HCT116 (cell line): ENCODE measurements at regions not wholly inside any gene's neighbourhood (a gene's known extent, or its start where the extent isn't known, plus 50 kb on each side); places are given as distances from the start of the nearest gene placed in this dataset.

Experiments used
- ATAC-seq: fragments of 200-7000 bp; cut with Tn5 transposase; 2 replicates; pipeline ENCODE4 v1.9.1; 2020; ENCODE audit warnings: mild to moderate bottlenecking, moderate library complexity
- BruUV-seq: library from RNA; stranded (reverse); fragments of 400-500 nt; replicated peaks from 2 replicates; lab custom pipeline; 2021; lab: Mats Ljungman, UMichigan
- CTCF ChIA-PET: fragments of 300-600 bp; sonication (Branson Sonifier 250); formaldehyde crosslinking; loops from one replicate; lab custom pipeline; 2021; ENCODE audit warnings: antibody characterized with exemption; lab: Charles Lee
- POLR2A ChIA-PET: fragments of 300-600, 350-600 bp; sonication (Branson Sonifier 250); formaldehyde crosslinking; loops from one replicate; lab custom pipeline; 2021; ENCODE audit warnings: antibody characterized with exemption; lab: Charles Lee
- RAD21 ChIA-PET, 2 experiments: fragments of 300-600 bp; sonication (Branson Sonifier 250); formaldehyde crosslinking; loops; one replicate each; lab custom pipeline; 2023; ENCODE audit warnings: low total read pairs in 2 of 2; ENCODE audit not compliant: uncharacterized antibody in 2 of 2, unreplicated experiment in 2 of 2, low non-redundant PET in 1 of 2; lab: Charles Lee
- DNase-seq: peaks from one replicate; pipeline ENCODE4 v3.0.0-alpha.2; 2010; ENCODE audit warnings: low read depth, low spot score
- H2AFZ ChIP-seq: fragments of 200-600 bp; shearing (Covaris generic), sonication (generic); 2 replicates; pipeline ENCODE4 v1.6.1; 2017; ENCODE audit warnings: low read depth, mixed run types, mixed read lengths, antibody characterized with exemption, low read length; ENCODE audit not compliant: poor library complexity, severe bottlenecking
- H3K27ac ChIP-seq: 2 replicates; pipeline ENCODE4 v1.5.1; 2012; ENCODE audit warnings: low read depth, low read length
- H3K27me3 ChIP-seq: fragments of 200-600 bp; sonication (generic); 2 replicates; pipeline ENCODE4 v1.6.1; 2016; ENCODE audit warnings: mixed run types, low read length, mixed read lengths; ENCODE audit not compliant: insufficient read depth
- H3K36me3 ChIP-seq, 2 experiments: fragments of 200-500 bp in 1 of 2; fragments of 200-600 bp in 1 of 2; sonication (Bioruptor generic) in 1 of 2; sonication (generic) in 1 of 2; 2 replicates each; pipeline versions ENCODE4 v1.5.1 to v1.6.1; 2014 to 2016; ENCODE audit warnings: low read length in 2 of 2, inconsistent platforms in 1 of 2, mixed read lengths in 1 of 2, mixed run types in 1 of 2; ENCODE audit not compliant: insufficient read depth in 2 of 2, control insufficient read depth in 1 of 2
- H3K4me1 ChIP-seq, 2 experiments: fragments of 200-600 bp in 1 of 2; sonication (generic) in 1 of 2; 2 replicates each; pipeline versions ENCODE4 v1.5.1 to v1.6.1; 2012 to 2017; ENCODE audit warnings: low read length in 2 of 2, inconsistent platforms in 1 of 2, mild to moderate bottlenecking in 1 of 2, mixed read lengths in 1 of 2, mixed run types in 1 of 2, moderate library complexity in 1 of 2; ENCODE audit not compliant: insufficient read depth in 2 of 2, control insufficient read depth in 1 of 2
- H3K4me2 ChIP-seq: fragments of 200-600 bp; sonication (generic); 2 replicates; pipeline ENCODE4 v1.6.1; 2017; ENCODE audit warnings: mixed run types, low read length, mixed read lengths
- H3K4me3 ChIP-seq, 2 experiments: fragments of 200-600 bp in 1 of 2; sonication (generic) in 1 of 2; replicated peaks in 1 of 2; 2 replicates each; pipeline ENCODE4 v1.5.1; 2011 to 2016; ENCODE audit warnings: low read length in 2 of 2, control low read depth in 1 of 2, low read depth in 1 of 2, mild to moderate bottlenecking in 1 of 2, mixed read lengths in 1 of 2, mixed run types in 1 of 2
- H3K79me2 ChIP-seq: fragments of 200-600 bp; sonication (generic); 2 replicates; pipeline ENCODE4 v1.6.1; 2017; ENCODE audit warnings: mild to moderate bottlenecking, mixed run types, low read length, moderate library complexity, mixed read lengths; ENCODE audit not compliant: insufficient read depth
- H3K9ac ChIP-seq: fragments of 200-600 bp; sonication (generic); 2 replicates; pipeline ENCODE4 v1.6.1; 2016; ENCODE audit warnings: low read length, mixed read lengths
- H3K9me2 ChIP-seq: fragments of 200-600 bp; sonication (generic), shearing (Covaris generic); 2 replicates; pipeline ENCODE4 v1.6.1; 2017; ENCODE audit warnings: mixed run types, mild to moderate bottlenecking, moderate library complexity; ENCODE audit not compliant: insufficient read depth
- H3K9me3 ChIP-seq, 2 experiments: fragments of 200-500 bp in 1 of 2; fragments of 200-600 bp in 1 of 2; sonication (Bioruptor generic) in 1 of 2; sonication (generic) in 1 of 2; 2 replicates each; pipeline ENCODE4 v1.6.1; 2014 to 2017; ENCODE audit warnings: low read length in 2 of 2, mixed read lengths in 2 of 2, inconsistent platforms in 1 of 2, low read depth in 1 of 2, mild to moderate bottlenecking in 1 of 2, mixed run types in 1 of 2, moderate library complexity in 1 of 2; ENCODE audit not compliant: control insufficient read depth in 1 of 2, insufficient read depth in 1 of 2
- H4K20me1 ChIP-seq: fragments of 200-600 bp; sonication (generic), shearing (Covaris generic); 2 replicates; pipeline ENCODE4 v1.6.1; 2017; ENCODE audit warnings: mixed run types, mild to moderate bottlenecking, moderate library complexity; ENCODE audit not compliant: insufficient read depth
- EZH2 ChIP-seq: fragments of 200-600 bp; sonication (generic); IDR thresholded peaks from 2 replicates; pipeline ENCODE4 v1.6.1; 2017; ENCODE audit warnings: antibody characterized with exemption, mixed run types
- EZH2phosphoT487 ChIP-seq: fragments of 200-600 bp; IDR thresholded peaks from 2 replicates; pipeline ENCODE4 v1.6.1; 2018; ENCODE audit warnings: antibody characterized with exemption, borderline replicate concordance
- SRF ChIP-seq: IDR thresholded peaks from 2 replicates; pipeline ENCODE4 v1.6.1; 2012; ENCODE audit warnings: low read depth
- TCF7L2 ChIP-seq: IDR thresholded peaks from 2 replicates; pipeline ENCODE4 v1.7.0; 2011; ENCODE audit warnings: borderline replicate concordance, inconsistent platforms; ENCODE audit not compliant: insufficient read depth, insufficient read length; ENCODE audit errors: extremely low read depth
- ZFX ChIP-seq: fragments of 450-650 bp; IDR thresholded peaks from 2 replicates; pipeline ENCODE4 v1.6.1; 2017
- ZNF274 ChIP-seq: fragments of 200-500 bp; sonication (Bioruptor generic); IDR thresholded peaks from 2 replicates; pipeline ENCODE4 v1.6.1; 2014; ENCODE audit warnings: mild to moderate bottlenecking, low read depth, low read length, inconsistent platforms
- intact Hi-C: fragments of 100-400 bp; cut with micrococcal nuclease; formaldehyde crosslinking; loops from 2 replicates; pipeline ENCODE4 v1.10.0; 2022
- TF ChIP-seq, protein P1 (sequence below): IDR thresholded peaks from 2 replicates; pipeline ENCODE4 v1.6.1; 2012
- TF ChIP-seq, protein P2 (sequence below), 3 experiments: fragments of 200-600 bp in 1 of 3; sonication (generic) in 1 of 3; IDR thresholded peaks in 2 of 3; conservative IDR thresholded peaks in 1 of 3; 2 replicates each; pipeline ENCODE4 v1.5.1; 2012 to 2017; ENCODE audit warnings: low read depth in 2 of 3, low read length in 2 of 3, antibody characterized with exemption in 1 of 3, borderline replicate concordance in 1 of 3, control low read depth in 1 of 3, mild to moderate bottlenecking in 1 of 3, mixed read lengths in 1 of 3, mixed run types in 1 of 3, moderate library complexity in 1 of 3; ENCODE audit not compliant: insufficient read depth in 1 of 3
- TF ChIP-seq, protein P3 (sequence below): IDR thresholded peaks from 2 replicates; pipeline ENCODE4 v1.6.1; 2012; ENCODE audit warnings: low read depth

DNA sequence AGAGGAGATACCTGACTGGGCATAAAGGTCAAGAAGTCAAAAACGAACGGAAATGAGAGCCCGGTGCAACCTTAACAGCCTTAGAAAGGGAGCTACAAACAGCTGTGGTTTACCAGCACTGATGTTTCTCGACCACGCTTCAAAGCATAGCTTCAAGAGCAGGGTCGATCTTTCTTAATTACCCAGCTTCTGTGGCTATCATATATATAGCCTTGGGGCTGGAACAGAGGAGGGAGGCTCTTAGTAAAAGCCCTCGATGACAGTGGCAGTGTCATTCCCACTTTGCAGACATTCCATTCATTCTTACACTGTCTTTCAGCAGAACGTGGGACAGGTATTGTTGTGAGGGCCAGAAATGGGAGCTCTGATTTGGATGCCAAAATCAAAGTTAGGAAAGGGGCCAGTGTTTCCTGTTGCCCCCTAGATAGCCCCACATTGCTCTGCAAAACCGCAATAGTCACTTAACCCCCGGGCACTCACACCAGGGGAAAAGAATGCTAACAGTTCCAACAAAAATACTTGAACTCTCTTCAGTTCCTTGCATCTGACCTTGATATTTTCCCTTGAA, 141.5 kb downstream of the MTPAP start:
- no peaks in the 10 kb centered on the region for H3K79me2 ChIP-seq
- no peak for TF ChIP-seq ZFX
- TF ChIP-seq EZH2phosphoT487 = no peak
- TF ChIP-seq, protein P1, sequence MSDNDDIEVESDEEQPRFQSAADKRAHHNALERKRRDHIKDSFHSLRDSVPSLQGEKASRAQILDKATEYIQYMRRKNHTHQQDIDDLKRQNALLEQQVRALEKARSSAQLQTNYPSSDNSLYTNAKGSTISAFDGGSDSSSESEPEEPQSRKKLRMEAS = no peak
- TF ChIP-seq SRF = no peak
- no peaks in the 10 kb centered on the region for H3K4me1 ChIP-seq
- H4K20me1 ChIP-seq = no peaks in the 10 kb centered on the region
- no peak overlapping the region for H3K4me2 ChIP-seq
- DNase-seq (no peak), ATAC-seq (no peak)
- no TSS peak for BruUV-seq
- H3K4me3 ChIP-seq = no peak overlapping the region
- ChIA-PET RAD21 (no interaction called here), CTCF (no interaction called here), POLR2A (no interaction called here)
- H3K27me3 ChIP-seq = no peaks in the 10 kb centered on the region
- H3K36me3 ChIP-seq = no peaks in the 10 kb centered on the region
- H3K27ac ChIP-seq = no peak overlapping the region
- no peak overlapping the region for H3K9ac ChIP-seq
- peaks cover 1 to 10% of the 10 kb centered on the region in 2 experiments; a peak in 3 of 4 replicates for H3K9me3 ChIP-seq
- H3K9me2 ChIP-seq = no peaks in the 10 kb centered on the region
- H2AFZ ChIP-seq = no peak overlapping the region
- intact Hi-C loops = no loop called here

DNA sequence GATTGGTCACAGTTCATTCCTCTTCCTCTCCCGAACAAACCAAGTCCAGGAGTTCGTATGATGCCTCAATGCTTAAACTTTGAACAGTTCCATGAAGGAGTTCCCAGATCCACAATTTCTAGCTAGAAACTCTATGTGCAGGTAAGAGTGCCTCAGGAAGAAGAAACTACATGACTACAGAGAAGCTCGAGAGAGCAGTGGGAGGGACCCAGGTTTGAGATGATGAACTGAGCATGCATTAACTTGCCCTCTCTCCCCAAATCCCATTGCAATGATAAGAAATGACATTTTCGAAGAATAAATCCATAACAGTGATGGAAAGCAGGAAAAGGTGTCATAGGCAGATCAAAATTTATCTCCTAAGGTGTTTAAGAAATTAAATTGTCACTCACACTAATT, 140.6 kb upstream of the JCAD start:
- no peaks in the 10 kb centered on the region for H4K20me1 ChIP-seq
- no peaks in the 10 kb centered on the region for H3K79me2 ChIP-seq
- CTCF ChIA-PET = no interaction called here
- BruUV-seq = no TSS peak
- no peak overlapping the region for H3K4me3 ChIP-seq
- no peaks in the 10 kb centered on the region for H3K27me3 ChIP-seq
- no peak overlapping the region for H2AFZ ChIP-seq
- POLR2A ChIA-PET = no interaction called here
- H3K27ac ChIP-seq = no peak overlapping the region
- no peaks in the 10 kb centered on the region for H3K9me2 ChIP-seq
- H3K36me3 ChIP-seq = no peaks in the 10 kb centered on the region
- H3K9ac ChIP-seq = no peak overlapping the region
- TF ChIP-seq EZH2phosphoT487 (no peak), ZFX (no peak), ZNF274 (no peak), EZH2 (no peak), SRF (no peak), TCF7L2 (no peak)
- TF ChIP-seq, protein P2, sequence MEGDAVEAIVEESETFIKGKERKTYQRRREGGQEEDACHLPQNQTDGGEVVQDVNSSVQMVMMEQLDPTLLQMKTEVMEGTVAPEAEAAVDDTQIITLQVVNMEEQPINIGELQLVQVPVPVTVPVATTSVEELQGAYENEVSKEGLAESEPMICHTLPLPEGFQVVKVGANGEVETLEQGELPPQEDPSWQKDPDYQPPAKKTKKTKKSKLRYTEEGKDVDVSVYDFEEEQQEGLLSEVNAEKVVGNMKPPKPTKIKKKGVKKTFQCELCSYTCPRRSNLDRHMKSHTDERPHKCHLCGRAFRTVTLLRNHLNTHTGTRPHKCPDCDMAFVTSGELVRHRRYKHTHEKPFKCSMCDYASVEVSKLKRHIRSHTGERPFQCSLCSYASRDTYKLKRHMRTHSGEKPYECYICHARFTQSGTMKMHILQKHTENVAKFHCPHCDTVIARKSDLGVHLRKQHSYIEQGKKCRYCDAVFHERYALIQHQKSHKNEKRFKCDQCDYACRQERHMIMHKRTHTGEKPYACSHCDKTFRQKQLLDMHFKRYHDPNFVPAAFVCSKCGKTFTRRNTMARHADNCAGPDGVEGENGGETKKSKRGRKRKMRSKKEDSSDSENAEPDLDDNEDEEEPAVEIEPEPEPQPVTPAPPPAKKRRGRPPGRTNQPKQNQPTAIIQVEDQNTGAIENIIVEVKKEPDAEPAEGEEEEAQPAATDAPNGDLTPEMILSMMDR (IDR thresholded peaks at IDR 0.05 in 2 of 3, conservative IDR thresholded peaks at IDR 0.05 in 1 of 3; ENCODE audit: borderline replicate concordance in 1 of 3, insufficient read depth in 1 of 3, low read depth in 2 of 3, low read length in 2 of 3) = no peak
- TF ChIP-seq, protein P3, sequence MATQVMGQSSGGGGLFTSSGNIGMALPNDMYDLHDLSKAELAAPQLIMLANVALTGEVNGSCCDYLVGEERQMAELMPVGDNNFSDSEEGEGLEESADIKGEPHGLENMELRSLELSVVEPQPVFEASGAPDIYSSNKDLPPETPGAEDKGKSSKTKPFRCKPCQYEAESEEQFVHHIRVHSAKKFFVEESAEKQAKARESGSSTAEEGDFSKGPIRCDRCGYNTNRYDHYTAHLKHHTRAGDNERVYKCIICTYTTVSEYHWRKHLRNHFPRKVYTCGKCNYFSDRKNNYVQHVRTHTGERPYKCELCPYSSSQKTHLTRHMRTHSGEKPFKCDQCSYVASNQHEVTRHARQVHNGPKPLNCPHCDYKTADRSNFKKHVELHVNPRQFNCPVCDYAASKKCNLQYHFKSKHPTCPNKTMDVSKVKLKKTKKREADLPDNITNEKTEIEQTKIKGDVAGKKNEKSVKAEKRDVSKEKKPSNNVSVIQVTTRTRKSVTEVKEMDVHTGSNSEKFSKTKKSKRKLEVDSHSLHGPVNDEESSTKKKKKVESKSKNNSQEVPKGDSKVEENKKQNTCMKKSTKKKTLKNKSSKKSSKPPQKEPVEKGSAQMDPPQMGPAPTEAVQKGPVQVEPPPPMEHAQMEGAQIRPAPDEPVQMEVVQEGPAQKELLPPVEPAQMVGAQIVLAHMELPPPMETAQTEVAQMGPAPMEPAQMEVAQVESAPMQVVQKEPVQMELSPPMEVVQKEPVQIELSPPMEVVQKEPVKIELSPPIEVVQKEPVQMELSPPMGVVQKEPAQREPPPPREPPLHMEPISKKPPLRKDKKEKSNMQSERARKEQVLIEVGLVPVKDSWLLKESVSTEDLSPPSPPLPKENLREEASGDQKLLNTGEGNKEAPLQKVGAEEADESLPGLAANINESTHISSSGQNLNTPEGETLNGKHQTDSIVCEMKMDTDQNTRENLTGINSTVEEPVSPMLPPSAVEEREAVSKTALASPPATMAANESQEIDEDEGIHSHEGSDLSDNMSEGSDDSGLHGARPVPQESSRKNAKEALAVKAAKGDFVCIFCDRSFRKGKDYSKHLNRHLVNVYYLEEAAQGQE = no peak
- TF ChIP-seq, all 23 proteins: peak for 0
- DNase-seq (no peak), ATAC-seq (no peak)
- H3K4me2 ChIP-seq = no peak overlapping the region
- no peaks in the 10 kb centered on the region for H3K4me1 ChIP-seq
- H3K9me3 ChIP-seq = peaks cover 3 to 6% of the 10 kb centered on the region in 2 experiments; a peak in 3 of 4 replicates
- intact Hi-C loops = no loop called here
- RAD21 ChIA-PET = no interaction called here
